GM23338 (cell line): ENCODE measurements at regions not wholly inside any gene's neighbourhood (a gene's known extent, or its start where the extent isn't known, plus 50 kb on each side); places are given as distances from the start of the nearest gene placed in this dataset.

Source experiments
- ATAC-seq: fragments of 200-7000 bp; cut with Tn5 transposase; 3 replicates; pipeline ENCODE4 v1.9.1; 2020
- DNase-seq: peaks from one replicate; pipeline ENCODE4 v3.0.0-alpha.2; 2015; ENCODE audit warnings: low spot score
- H2AFZ ChIP-seq: fragments of 200-600 bp; sonication (generic); 2 replicates; pipeline ENCODE4 v1.8.0; 2016; ENCODE audit warnings: antibody characterized with exemption, mild to moderate bottlenecking, moderate library complexity
- H3F3A ChIP-seq: fragments of 200-600 bp; sonication (generic); replicated peaks from 2 replicates; pipeline ENCODE4 v1.8.0; 2017; ENCODE audit warnings: antibody characterized with exemption, mixed run types, low read depth
- H3K27ac ChIP-seq: fragments of 200-600 bp; sonication (generic); 2 replicates; pipeline ENCODE4 v1.6.1; 2016; ENCODE audit warnings: low read depth
- H3K27me3 ChIP-seq: fragments of 200-600 bp; sonication (generic); 2 replicates; pipeline ENCODE4 v1.8.0; 2016; ENCODE audit warnings: mild to moderate bottlenecking, mixed run types, moderate library complexity; ENCODE audit not compliant: insufficient read depth
- H3K36me3 ChIP-seq: fragments of 200-600 bp; sonication (generic); 2 replicates; pipeline ENCODE4 v1.8.0; 2016; ENCODE audit warnings: mild to moderate bottlenecking; ENCODE audit not compliant: insufficient read depth
- H3K4me1 ChIP-seq: fragments of 200-600 bp; sonication (generic); 2 replicates; pipeline ENCODE4 v1.8.0; 2016; ENCODE audit warnings: mild to moderate bottlenecking, moderate library complexity; ENCODE audit not compliant: insufficient read depth
- H3K4me2 ChIP-seq: fragments of 200-600 bp; sonication (generic); 2 replicates; pipeline ENCODE4 v1.7.1; 2017; ENCODE audit warnings: mixed run types
- H3K4me3 ChIP-seq: fragments of 200-600 bp; sonication (generic); 2 replicates; pipeline ENCODE4 v1.6.1; 2016; ENCODE audit warnings: mixed run types
- H3K79me2 ChIP-seq: fragments of 200-600 bp; sonication (generic); replicated peaks from 2 replicates; pipeline ENCODE4 v1.8.0; 2017; ENCODE audit warnings: mild to moderate bottlenecking; ENCODE audit not compliant: insufficient read depth
- H3K9me2 ChIP-seq: fragments of 200-600 bp; sonication (generic); 2 replicates; pipeline ENCODE4 v1.8.0; 2017; ENCODE audit not compliant: insufficient read depth
- H4K20me1 ChIP-seq: fragments of 200-600 bp; sonication (generic); replicated peaks from 2 replicates; pipeline ENCODE4 v1.8.0; 2017; ENCODE audit warnings: mild to moderate bottlenecking; ENCODE audit not compliant: insufficient read depth
- H3K27ac Mint-ChIP-seq: 2 replicates; pipeline ENCODE4 v1.8.0; 2020; ENCODE audit warnings: inconsistent platforms, mild to moderate bottlenecking, moderate library complexity, mixed read lengths
- H3K27me3 Mint-ChIP-seq: 3 replicates; pipeline ENCODE4 v1.8.0; 2022; ENCODE audit warnings: low read depth, mild to moderate bottlenecking, moderate library complexity, mixed read lengths, inconsistent platforms; ENCODE audit not compliant: insufficient read depth, poor library complexity
- H3K36me3 Mint-ChIP-seq: 3 replicates; pipeline ENCODE4 v1.8.0; 2021; ENCODE audit warnings: low read depth, mild to moderate bottlenecking, inconsistent platforms, moderate library complexity, mixed read lengths
- H3K4me1 Mint-ChIP-seq: 3 replicates; pipeline ENCODE4 v1.8.0; 2020; ENCODE audit warnings: mild to moderate bottlenecking, inconsistent platforms, mixed read lengths
- H3K4me3 Mint-ChIP-seq: 3 replicates; pipeline ENCODE4 v1.8.0; 2021; ENCODE audit warnings: moderate library complexity, mild to moderate bottlenecking, inconsistent platforms, mixed read lengths
- H3K9me3 Mint-ChIP-seq: 3 replicates; pipeline ENCODE4 v1.8.0; 2020; ENCODE audit warnings: moderate library complexity, mild to moderate bottlenecking, inconsistent platforms, mixed read lengths
- CREB1 ChIP-seq: fragments of 250-450 bp; sonication (Bioruptor Pico); IDR thresholded peaks from 2 replicates; pipeline ENCODE4 v1.5.0; 2020; ENCODE audit warnings: low read depth, mild to moderate bottlenecking, moderate library complexity
- EZH2 ChIP-seq: fragments of 200-600 bp; sonication (generic); IDR thresholded peaks from one replicate; pipeline ENCODE4 v1.8.0; 2017; ENCODE audit warnings: antibody characterized with exemption, mild to moderate bottlenecking, low read depth; ENCODE audit not compliant: unreplicated experiment
- EZH2phosphoT487 ChIP-seq: fragments of 200-600 bp; sonication (generic); IDR thresholded peaks from one replicate; pipeline ENCODE4 v1.8.1; 2018; ENCODE audit warnings: antibody characterized with exemption; ENCODE audit not compliant: unreplicated experiment
- JUNB ChIP-seq: IDR thresholded peaks from one replicate; pipeline ENCODE4 v1.6.1; 2016; ENCODE audit warnings: antibody characterized with exemption; ENCODE audit not compliant: unreplicated experiment
- NANOG ChIP-seq: IDR thresholded peaks from 2 replicates; pipeline ENCODE4 v1.6.1; 2016; ENCODE audit warnings: antibody characterized with exemption, borderline replicate concordance
- POLR2AphosphoS5 ChIP-seq: IDR thresholded peaks from 2 replicates; pipeline ENCODE4 v1.6.1; 2016; ENCODE audit warnings: antibody characterized with exemption, low read depth
- STAT1 ChIP-seq: IDR thresholded peaks from one replicate; pipeline ENCODE4 v1.6.1; 2016; ENCODE audit warnings: antibody characterized with exemption; ENCODE audit not compliant: unreplicated experiment
- ZNF114 ChIP-seq: fragments of 250-450 bp; sonication (Bioruptor Pico); IDR thresholded peaks from 2 replicates; pipeline ENCODE4 v1.5.0; 2020; ENCODE audit warnings: mild to moderate bottlenecking, moderate library complexity
- ZNF331 ChIP-seq: fragments of 250-450 bp; sonication (Bioruptor Pico); IDR thresholded peaks from 2 replicates; pipeline ENCODE4 v1.5.0; 2020; ENCODE audit warnings: low read depth, mild to moderate bottlenecking, moderate library complexity
- TF ChIP-seq, protein P1 (sequence below), 2 experiments: fragments of 200-600 bp in 1 of 2; sonication (generic) in 1 of 2; conservative IDR thresholded peaks; 2 replicates each; pipeline versions ENCODE4 v1.5.1 to v1.6.1; 2016 to 2017; ENCODE audit warnings: antibody characterized with exemption in 2 of 2, low read depth in 2 of 2, mild to moderate bottlenecking in 2 of 2, moderate library complexity in 1 of 2
- TF ChIP-seq, protein P2 (sequence below): IDR thresholded peaks from one replicate; pipeline ENCODE4 v1.6.1; 2018; ENCODE audit warnings: antibody characterized with exemption; ENCODE audit not compliant: unreplicated experiment
- TF ChIP-seq, protein P3 (sequence below): fragments of 250-450 bp; sonication (Bioruptor Pico); IDR thresholded peaks from 2 replicates; pipeline ENCODE4 v1.5.0; 2020; ENCODE audit warnings: mild to moderate bottlenecking, moderate library complexity
- TF ChIP-seq, protein P4 (sequence below): IDR thresholded peaks from 2 replicates; pipeline ENCODE4 v1.6.1; 2016; ENCODE audit warnings: antibody characterized with exemption

DNA sequence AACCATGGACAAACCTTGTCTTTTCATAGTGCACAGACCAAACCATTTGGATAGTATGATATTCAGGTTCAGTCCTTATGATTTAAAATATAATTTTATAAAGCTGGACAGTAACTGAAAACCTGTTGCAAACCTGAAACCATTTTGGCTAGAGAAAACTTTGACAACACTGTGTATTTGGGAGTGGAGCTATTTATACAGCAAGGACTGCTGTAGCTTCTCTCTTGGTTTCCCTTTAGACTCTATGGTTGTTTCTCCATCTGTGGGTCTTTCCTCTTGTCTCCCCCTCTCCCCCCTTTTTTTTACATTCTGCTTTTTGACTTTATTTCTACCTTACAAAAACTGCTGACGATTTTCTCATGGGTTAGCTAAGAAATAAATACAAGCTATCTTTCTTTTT is 581.7 kb downstream of the SLC4A3 start:
- peaks cover 21% of the 10 kb centered on the region for H3K4me1 Mint-ChIP-seq
- H3K36me3 Mint-ChIP-seq: no peaks in the 10 kb centered on the region; the same call in 2 of the 3 replicates
- no peaks in the 10 kb centered on the region for H3K36me3 ChIP-seq
- H4K20me1 ChIP-seq: no peaks in the 10 kb centered on the region
- H3K4me2 ChIP-seq: no peak overlapping the region
- H3K9me3 Mint-ChIP-seq: no peaks in the 10 kb centered on the region
- no peaks in the 10 kb centered on the region for H3F3A ChIP-seq
- peaks cover 2% of the 10 kb centered on the region for H3K27me3 Mint-ChIP-seq
- H3K9me2 ChIP-seq: peaks cover 9% of the 10 kb centered on the region; the same call in 1 of the 2 replicates
- DNase-seq: no peak
- ATAC-seq: no peak
- H3K4me1 ChIP-seq: 0 out of 2 replicates have a peak, but pooled peaks cover 14% of the 10 kb centered on the region
- no peak overlapping the region for H3K4me3 ChIP-seq
- no peaks in the 10 kb centered on the region for H3K79me2 ChIP-seq
- H3K4me3 Mint-ChIP-seq: no peak overlapping the region
- H3K27ac ChIP-seq: no peak overlapping the region
- TF ChIP-seq, protein P1, sequence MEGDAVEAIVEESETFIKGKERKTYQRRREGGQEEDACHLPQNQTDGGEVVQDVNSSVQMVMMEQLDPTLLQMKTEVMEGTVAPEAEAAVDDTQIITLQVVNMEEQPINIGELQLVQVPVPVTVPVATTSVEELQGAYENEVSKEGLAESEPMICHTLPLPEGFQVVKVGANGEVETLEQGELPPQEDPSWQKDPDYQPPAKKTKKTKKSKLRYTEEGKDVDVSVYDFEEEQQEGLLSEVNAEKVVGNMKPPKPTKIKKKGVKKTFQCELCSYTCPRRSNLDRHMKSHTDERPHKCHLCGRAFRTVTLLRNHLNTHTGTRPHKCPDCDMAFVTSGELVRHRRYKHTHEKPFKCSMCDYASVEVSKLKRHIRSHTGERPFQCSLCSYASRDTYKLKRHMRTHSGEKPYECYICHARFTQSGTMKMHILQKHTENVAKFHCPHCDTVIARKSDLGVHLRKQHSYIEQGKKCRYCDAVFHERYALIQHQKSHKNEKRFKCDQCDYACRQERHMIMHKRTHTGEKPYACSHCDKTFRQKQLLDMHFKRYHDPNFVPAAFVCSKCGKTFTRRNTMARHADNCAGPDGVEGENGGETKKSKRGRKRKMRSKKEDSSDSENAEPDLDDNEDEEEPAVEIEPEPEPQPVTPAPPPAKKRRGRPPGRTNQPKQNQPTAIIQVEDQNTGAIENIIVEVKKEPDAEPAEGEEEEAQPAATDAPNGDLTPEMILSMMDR (conservative IDR thresholded peaks at IDR 0.05; ENCODE audit: low read depth in 2 of 2): no peak
- no peak for TF ChIP-seq CREB1
- no peak for TF ChIP-seq POLR2AphosphoS5
- TF ChIP-seq, protein P2, sequence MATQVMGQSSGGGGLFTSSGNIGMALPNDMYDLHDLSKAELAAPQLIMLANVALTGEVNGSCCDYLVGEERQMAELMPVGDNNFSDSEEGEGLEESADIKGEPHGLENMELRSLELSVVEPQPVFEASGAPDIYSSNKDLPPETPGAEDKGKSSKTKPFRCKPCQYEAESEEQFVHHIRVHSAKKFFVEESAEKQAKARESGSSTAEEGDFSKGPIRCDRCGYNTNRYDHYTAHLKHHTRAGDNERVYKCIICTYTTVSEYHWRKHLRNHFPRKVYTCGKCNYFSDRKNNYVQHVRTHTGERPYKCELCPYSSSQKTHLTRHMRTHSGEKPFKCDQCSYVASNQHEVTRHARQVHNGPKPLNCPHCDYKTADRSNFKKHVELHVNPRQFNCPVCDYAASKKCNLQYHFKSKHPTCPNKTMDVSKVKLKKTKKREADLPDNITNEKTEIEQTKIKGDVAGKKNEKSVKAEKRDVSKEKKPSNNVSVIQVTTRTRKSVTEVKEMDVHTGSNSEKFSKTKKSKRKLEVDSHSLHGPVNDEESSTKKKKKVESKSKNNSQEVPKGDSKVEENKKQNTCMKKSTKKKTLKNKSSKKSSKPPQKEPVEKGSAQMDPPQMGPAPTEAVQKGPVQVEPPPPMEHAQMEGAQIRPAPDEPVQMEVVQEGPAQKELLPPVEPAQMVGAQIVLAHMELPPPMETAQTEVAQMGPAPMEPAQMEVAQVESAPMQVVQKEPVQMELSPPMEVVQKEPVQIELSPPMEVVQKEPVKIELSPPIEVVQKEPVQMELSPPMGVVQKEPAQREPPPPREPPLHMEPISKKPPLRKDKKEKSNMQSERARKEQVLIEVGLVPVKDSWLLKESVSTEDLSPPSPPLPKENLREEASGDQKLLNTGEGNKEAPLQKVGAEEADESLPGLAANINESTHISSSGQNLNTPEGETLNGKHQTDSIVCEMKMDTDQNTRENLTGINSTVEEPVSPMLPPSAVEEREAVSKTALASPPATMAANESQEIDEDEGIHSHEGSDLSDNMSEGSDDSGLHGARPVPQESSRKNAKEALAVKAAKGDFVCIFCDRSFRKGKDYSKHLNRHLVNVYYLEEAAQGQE: no peak
- TF ChIP-seq JUNB: no peak
- no peak for TF ChIP-seq STAT1
- TF ChIP-seq ZNF114 (CRISPR knock-in tag): no peak
- TF ChIP-seq, protein P3, sequence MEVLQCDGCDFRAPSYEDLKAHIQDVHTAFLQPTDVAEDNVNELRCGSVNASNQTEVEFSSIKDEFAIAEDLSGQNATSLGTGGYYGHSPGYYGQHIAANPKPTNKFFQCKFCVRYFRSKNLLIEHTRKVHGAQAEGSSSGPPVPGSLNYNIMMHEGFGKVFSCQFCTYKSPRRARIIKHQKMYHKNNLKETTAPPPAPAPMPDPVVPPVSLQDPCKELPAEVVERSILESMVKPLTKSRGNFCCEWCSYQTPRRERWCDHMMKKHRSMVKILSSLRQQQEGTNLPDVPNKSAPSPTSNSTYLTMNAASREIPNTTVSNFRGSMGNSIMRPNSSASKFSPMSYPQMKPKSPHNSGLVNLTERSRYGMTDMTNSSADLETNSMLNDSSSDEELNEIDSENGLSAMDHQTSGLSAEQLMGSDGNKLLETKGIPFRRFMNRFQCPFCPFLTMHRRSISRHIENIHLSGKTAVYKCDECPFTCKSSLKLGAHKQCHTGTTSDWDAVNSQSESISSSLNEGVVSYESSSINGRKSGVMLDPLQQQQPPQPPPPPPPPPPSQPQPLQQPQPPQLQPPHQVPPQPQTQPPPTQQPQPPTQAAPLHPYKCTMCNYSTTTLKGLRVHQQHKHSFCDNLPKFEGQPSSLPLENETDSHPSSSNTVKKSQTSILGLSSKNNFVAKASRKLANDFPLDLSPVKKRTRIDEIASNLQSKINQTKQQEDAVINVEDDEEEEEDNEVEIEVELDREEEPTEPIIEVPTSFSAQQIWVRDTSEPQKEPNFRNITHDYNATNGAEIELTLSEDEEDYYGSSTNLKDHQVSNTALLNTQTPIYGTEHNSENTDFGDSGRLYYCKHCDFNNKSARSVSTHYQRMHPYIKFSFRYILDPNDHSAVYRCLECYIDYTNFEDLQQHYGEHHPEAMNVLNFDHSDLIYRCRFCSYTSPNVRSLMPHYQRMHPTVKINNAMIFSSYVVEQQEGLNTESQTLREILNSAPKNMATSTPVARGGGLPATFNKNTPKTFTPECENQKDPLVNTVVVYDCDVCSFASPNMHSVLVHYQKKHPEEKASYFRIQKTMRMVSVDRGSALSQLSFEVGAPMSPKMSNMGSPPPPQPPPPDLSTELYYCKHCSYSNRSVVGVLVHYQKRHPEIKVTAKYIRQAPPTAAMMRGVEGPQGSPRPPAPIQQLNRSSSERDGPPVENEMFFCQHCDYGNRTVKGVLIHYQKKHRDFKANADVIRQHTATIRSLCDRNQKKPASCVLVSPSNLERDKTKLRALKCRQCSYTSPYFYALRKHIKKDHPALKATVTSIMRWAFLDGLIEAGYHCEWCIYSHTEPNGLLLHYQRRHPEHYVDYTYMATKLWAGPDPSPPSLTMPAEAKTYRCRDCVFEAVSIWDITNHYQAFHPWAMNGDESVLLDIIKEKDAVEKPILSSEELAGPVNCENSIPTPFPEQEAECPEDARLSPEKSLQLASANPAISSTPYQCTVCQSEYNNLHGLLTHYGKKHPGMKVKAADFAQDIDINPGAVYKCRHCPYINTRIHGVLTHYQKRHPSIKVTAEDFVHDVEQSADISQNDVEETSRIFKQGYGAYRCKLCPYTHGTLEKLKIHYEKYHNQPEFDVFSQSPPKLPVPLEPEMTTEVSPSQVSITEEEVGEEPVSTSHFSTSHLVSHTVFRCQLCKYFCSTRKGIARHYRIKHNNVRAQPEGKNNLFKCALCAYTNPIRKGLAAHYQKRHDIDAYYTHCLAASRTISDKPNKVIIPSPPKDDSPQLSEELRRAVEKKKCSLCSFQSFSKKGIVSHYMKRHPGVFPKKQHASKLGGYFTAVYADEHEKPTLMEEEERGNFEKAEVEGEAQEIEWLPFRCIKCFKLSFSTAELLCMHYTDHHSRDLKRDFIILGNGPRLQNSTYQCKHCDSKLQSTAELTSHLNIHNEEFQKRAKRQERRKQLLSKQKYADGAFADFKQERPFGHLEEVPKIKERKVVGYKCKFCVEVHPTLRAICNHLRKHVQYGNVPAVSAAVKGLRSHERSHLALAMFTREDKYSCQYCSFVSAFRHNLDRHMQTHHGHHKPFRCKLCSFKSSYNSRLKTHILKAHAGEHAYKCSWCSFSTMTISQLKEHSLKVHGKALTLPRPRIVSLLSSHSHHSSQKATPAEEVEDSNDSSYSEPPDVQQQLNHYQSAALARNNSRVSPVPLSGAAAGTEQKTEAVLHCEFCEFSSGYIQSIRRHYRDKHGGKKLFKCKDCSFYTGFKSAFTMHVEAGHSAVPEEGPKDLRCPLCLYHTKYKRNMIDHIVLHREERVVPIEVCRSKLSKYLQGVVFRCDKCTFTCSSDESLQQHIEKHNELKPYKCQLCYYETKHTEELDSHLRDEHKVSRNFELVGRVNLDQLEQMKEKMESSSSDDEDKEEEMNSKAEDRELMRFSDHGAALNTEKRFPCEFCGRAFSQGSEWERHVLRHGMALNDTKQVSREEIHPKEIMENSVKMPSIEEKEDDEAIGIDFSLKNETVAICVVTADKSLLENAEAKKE (CRISPR knock-in tag): no peak
- TF ChIP-seq ZNF331: no peak
- TF ChIP-seq, protein P4, sequence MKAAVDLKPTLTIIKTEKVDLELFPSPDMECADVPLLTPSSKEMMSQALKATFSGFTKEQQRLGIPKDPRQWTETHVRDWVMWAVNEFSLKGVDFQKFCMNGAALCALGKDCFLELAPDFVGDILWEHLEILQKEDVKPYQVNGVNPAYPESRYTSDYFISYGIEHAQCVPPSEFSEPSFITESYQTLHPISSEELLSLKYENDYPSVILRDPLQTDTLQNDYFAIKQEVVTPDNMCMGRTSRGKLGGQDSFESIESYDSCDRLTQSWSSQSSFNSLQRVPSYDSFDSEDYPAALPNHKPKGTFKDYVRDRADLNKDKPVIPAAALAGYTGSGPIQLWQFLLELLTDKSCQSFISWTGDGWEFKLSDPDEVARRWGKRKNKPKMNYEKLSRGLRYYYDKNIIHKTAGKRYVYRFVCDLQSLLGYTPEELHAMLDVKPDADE: no peak
- no peak for TF ChIP-seq EZH2
- TF ChIP-seq NANOG: no peak
- no peak for TF ChIP-seq EZH2phosphoT487
- H3K27me3 ChIP-seq: no peaks in the 10 kb centered on the region
- no peak overlapping the region for H3K27ac Mint-ChIP-seq
- no peak overlapping the region for H2AFZ ChIP-seq
